ENCODE measurements at regions not wholly inside any gene's neighbourhood (a gene's known extent, or its start where the extent isn't known, plus 50 kb on each side); places are given as distances from the start of the nearest gene placed in this dataset.

DNA sequence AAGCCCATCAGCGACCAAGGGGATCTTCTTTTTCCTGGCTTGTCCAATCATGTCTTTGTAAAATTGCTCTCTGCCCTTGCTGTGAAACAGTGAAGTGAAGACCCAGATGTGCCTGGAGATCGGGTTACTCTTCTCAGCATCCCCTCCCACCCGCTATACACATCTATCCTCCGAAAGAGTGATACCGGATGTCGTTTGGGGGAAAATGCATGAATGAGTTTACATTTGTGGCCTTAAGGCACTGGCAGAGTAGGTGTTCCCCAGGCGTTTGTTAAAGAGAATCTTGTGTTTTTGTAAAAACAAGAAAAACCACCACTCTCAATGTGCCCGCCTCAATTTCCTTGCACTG lies 528.3 kb downstream of the CMPK2 start:
- H3K9me3 Mint-ChIP-seq, result no peaks in the 10 kb centered on the region; a peak in 1 of 5 replicates
- H3K79me2 ChIP-seq (ENCODE audit: insufficient read depth, low read length), result no peaks in the 10 kb centered on the region
- H2BK5ac ChIP-seq (ENCODE audit: insufficient read length, low read length), result no peak overlapping the region
- H3K4me1 Mint-ChIP-seq, result peaks cover 12% of the 10 kb centered on the region in 2 experiments
- H3K9ac ChIP-seq (ENCODE audit: extremely low read depth, insufficient read length, low read length), result no peak overlapping the region
- no peak overlapping the region for H4K8ac ChIP-seq (replicated peaks; ENCODE audit: insufficient read length, low read depth, low read length)
- H3K27ac ChIP-seq (ENCODE audit: insufficient read length, low read depth, low read length), result no peak overlapping the region
- H2BK120ac ChIP-seq (ENCODE audit: low read depth, low read length, poor library complexity, severe bottlenecking), result no peak overlapping the region
- H4K20me1 ChIP-seq (ENCODE audit: control insufficient read depth, insufficient read depth, insufficient read length), result no peaks in the 10 kb centered on the region
- no peak overlapping the region for H3K4ac ChIP-seq (ENCODE audit: low read depth, low read length)
- H3K36me3 Mint-ChIP-seq (ENCODE audit: insufficient read depth in 1 of 3, low read depth in 3 of 3), result no peaks in the 10 kb centered on the region; a peak in 1 of 7 replicates
- H3K27me3 ChIP-seq (ENCODE audit: insufficient read depth, low read length), result no peaks in the 10 kb centered on the region
- no peak overlapping the region for H3K23ac ChIP-seq (ENCODE audit: insufficient read length, low read depth, low read length)
- TF ChIP-seq, protein P1, sequence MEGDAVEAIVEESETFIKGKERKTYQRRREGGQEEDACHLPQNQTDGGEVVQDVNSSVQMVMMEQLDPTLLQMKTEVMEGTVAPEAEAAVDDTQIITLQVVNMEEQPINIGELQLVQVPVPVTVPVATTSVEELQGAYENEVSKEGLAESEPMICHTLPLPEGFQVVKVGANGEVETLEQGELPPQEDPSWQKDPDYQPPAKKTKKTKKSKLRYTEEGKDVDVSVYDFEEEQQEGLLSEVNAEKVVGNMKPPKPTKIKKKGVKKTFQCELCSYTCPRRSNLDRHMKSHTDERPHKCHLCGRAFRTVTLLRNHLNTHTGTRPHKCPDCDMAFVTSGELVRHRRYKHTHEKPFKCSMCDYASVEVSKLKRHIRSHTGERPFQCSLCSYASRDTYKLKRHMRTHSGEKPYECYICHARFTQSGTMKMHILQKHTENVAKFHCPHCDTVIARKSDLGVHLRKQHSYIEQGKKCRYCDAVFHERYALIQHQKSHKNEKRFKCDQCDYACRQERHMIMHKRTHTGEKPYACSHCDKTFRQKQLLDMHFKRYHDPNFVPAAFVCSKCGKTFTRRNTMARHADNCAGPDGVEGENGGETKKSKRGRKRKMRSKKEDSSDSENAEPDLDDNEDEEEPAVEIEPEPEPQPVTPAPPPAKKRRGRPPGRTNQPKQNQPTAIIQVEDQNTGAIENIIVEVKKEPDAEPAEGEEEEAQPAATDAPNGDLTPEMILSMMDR (conservative IDR thresholded peaks at IDR 0.05), result no peak
- H2AK5ac ChIP-seq (ENCODE audit: insufficient read length, low read length), result no peak overlapping the region
- H3K27ac Mint-ChIP-seq, result no peak overlapping the region
- H3K9me3 ChIP-seq (ENCODE audit: control insufficient read depth, low read depth, low read length), result no peaks in the 10 kb centered on the region
- no peak overlapping the region for H3T11ph ChIP-seq (ENCODE audit: low read length)
- H3K56ac ChIP-seq (ENCODE audit: insufficient read length, low read depth, low read length), result no peak overlapping the region
- H3K14ac ChIP-seq (ENCODE audit: insufficient read depth, low read length), result no peak overlapping the region
- no peaks in the 10 kb centered on the region for H3K23me2 ChIP-seq (ENCODE audit: insufficient read length, low read depth, low read length, poor library complexity, severe bottlenecking)
- no peak overlapping the region for H3K4me3 Mint-ChIP-seq
- no peaks in the 10 kb centered on the region for H3K27me3 Mint-ChIP-seq (ENCODE audit: low read depth)
- no peak overlapping the region for H3K4me2 ChIP-seq (ENCODE audit: insufficient read depth, insufficient read length, low read length)
- no peak overlapping the region for H2BK12ac ChIP-seq (ENCODE audit: insufficient read length, low read depth, low read length)
- H2AFZ ChIP-seq (ENCODE audit: low read length), result no peak overlapping the region
- no peak overlapping the region for H4K91ac ChIP-seq (ENCODE audit: insufficient read length, low read depth, low read length)
- WGBS (ENCODE audit: extremely low coverage, insufficient read length, low lambda C conversion rate), result no CpG with 5 or more reads among the region's 8 CpGs
- no peak overlapping the region for H2BK20ac ChIP-seq (ENCODE audit: low read depth, low read length, poor library complexity, severe bottlenecking)
- no peak overlapping the region for H4K5ac ChIP-seq (ENCODE audit: insufficient read length, low read depth, low read length)
- H2BK15ac ChIP-seq (ENCODE audit: low read depth, low read length), result no peak overlapping the region
- H3K4me1 ChIP-seq (ENCODE audit: insufficient read depth, low read length), result peaks cover 3% of the 10 kb centered on the region; the same call in 1 of the 2 replicates
- no peaks in the 10 kb centered on the region for H3K79me1 ChIP-seq (ENCODE audit: insufficient read depth, low read depth, low read length, poor library complexity, severe bottlenecking)
- no peak overlapping the region for H3K18ac ChIP-seq (ENCODE audit: insufficient read length, low read depth, low read length)
- DNase-seq, result no peak

Measured in H9 (cell line).